HG03571 (cell line): ENCODE measurements at regions not wholly inside any gene's neighbourhood (a gene's known extent, or its start where the extent isn't known, plus 50 kb on each side); places are given as distances from the start of the nearest gene placed in this dataset.

Experiments used
- ATAC-seq: cut with Tn5 transposase; IDR thresholded peaks from one replicate; pipeline ENCODE4 v1.9.1; 2021; ENCODE audit not compliant: unreplicated experiment

- no peak for ATAC-seq
Measured at GRCh38 chr20:20832715-20833114, 120.3 kb upstream of the RALGAPA2 start.

GRCh38 chr20:20831794-20832193 lies 119.3 kb upstream of the RALGAPA2 start:
- no peak for ATAC-seq

DNA sequence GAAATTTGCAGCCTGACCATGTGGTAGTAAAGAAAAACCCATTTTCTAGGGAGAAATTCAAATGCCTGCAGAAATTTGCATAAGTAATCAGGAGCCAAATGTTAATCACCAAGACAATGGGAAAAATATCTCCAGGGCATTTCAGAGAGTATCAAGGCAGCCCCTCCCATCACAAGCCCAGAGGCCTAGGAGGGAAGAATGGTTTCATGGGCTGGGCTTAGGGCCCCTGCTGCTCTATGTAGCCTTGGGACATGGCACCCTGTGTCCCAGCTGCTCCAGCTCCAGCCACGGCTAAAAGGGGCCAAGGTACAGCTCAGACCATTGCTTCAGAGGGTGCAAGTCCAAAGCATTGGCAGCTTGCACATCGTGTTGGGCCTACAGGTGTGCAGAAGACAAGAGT lies 117.2 kb upstream of the RALGAPA2 start:
- no peak for ATAC-seq

GRCh38 chr20:20827992-20828597 lies 115.7 kb upstream of the RALGAPA2 start:
- ATAC-seq, result no peak

GRCh38 chr20:20824924-20825584 lies 112.6 kb upstream of the RALGAPA2 start:
- ATAC-seq, result no peak

DNA sequence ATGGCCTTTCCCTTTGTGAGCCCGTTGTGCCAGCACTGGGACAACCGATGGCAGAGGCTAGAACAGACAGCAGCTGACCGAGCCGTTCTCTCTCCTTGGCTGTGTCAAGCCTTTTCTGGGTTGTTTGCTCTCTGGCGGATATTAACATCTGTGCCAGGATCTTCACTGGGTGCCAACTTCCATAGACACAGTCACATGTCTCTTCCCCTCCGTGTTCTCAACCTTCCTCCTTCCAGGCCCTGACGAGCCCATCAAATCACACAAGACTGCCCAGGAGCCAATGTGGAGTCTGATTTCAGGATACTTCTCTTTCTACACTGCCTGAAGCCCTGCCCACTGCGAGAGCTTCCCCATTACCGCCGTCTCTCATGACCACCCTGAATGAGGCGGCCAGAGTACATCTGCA lies 111.0 kb upstream of the RALGAPA2 start:
- ATAC-seq, result no peak

GRCh38 chr20:20821484-20822260 lies 109.2 kb upstream of the RALGAPA2 start:
- no peak for ATAC-seq

DNA sequence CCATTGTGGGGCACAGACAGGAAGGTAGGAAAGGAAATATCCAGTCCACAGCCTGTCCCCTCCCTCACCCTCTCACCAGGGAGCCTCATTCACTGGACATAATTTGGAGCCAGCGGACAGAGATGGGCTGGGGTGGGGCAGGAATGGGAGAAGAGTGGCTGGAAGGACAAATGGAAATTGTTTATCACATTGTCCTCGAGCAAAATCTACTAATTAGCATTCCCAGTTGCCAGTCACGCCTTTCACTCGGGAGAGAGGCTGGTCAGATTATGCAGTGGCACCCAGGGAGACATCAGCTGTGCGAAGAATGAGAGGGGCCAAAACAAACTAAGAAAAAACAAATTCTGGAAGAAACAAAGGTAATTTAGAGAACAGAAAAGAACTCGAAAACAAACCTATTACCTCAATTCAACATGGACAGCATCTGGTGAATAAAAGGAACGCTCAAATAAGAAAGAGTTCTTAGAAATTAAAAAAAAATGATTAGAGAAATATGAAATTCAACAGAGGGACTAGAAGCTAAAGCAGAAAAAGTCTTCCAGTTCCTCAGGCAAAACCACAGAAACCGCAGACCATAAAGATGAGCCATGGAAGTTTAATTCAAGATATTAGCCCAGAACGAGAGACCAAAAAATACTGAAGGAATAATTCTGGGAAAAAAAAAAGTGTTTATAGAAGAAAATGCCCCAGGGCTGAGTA lies 108.5 kb upstream of the RALGAPA2 start:
- no peak for ATAC-seq

DNA sequence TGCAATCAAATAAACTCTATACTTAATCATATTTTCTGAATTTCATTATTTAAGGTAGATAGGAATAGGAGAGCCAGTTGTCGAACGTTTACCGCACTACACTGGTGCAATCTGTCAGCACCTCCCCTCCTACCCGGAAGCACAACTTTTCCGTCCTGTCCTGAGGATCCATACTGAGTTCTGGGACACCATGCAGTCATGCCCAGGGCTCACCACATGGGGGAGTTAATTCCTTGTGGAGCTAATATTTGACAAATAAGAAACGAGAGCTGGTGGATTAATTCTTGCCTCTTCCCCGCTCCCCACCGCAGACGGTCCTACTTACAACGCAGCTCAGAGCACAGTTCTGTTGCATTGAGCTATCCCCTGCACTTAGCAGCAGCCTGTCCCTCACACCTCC lies 107.7 kb upstream of the RALGAPA2 start:
- ATAC-seq, result no peak

DNA sequence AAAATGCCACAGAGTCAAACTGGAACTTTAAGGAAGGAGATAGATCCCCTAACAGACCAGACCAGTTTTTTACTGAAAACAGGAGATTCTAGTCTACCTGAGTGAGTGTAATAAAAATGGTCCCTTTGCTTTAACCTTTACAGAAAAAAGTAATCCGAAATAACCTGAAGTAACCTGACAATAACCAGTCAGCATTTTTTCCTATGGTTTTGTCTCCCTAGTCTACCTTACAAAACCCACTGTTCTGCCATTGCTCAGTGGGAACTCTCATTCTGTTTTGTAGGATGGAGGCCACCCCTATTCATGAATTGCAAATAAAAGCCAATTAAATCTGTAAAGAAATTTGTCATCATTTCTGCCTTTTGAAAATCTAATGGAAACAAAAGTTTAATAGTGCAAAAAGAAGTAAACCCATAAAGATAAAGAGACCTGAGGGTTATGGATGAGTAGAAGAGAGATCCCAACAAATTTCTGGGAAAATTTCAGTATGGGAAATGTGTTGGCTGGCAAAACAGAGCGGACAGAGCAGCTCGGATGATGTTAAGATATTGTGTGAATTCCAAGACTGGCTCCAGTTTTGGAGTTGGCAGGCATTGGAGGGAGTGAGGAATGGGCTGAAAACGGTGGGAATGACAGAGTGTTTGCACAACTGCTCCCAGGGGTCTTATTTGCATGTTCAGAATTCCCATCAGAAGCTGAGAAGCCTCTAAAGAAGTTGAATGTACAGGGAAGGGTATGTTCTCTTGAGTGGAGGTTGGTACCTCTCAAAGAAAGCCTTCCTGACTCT lies 104.7 kb upstream of the RALGAPA2 start:
- ATAC-seq, result no peak

- ATAC-seq, result no peak
Measured at GRCh38 chr20:20815711-20816455, 103.4 kb upstream of the RALGAPA2 start.

GRCh38 chr20:20814685-20815084 lies 102.2 kb upstream of the RALGAPA2 start:
- ATAC-seq, result no peak

DNA sequence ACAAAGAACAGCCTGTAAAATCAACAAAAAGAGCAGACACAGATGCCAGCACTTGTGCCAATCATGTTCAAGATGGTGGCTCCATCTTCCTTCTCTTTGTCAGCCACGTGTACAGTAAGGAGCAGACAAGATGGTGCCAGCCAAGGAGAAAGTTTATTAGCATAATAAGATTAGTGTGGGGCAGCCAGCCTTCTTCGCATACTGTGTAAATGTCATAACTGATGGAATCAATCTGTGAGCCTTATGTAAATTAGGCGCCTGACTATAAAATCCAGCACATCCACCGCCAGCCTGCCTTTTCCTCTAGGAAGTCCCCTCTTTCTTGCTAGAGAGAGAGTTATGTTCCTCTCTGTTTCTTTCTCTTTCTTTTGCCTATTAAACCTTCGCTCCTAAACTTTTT lies 99.7 kb upstream of the RALGAPA2 start:
- ATAC-seq, result no peak

GRCh38 chr20:20808016-20808415 lies 95.6 kb upstream of the RALGAPA2 start:
- no peak for ATAC-seq

DNA sequence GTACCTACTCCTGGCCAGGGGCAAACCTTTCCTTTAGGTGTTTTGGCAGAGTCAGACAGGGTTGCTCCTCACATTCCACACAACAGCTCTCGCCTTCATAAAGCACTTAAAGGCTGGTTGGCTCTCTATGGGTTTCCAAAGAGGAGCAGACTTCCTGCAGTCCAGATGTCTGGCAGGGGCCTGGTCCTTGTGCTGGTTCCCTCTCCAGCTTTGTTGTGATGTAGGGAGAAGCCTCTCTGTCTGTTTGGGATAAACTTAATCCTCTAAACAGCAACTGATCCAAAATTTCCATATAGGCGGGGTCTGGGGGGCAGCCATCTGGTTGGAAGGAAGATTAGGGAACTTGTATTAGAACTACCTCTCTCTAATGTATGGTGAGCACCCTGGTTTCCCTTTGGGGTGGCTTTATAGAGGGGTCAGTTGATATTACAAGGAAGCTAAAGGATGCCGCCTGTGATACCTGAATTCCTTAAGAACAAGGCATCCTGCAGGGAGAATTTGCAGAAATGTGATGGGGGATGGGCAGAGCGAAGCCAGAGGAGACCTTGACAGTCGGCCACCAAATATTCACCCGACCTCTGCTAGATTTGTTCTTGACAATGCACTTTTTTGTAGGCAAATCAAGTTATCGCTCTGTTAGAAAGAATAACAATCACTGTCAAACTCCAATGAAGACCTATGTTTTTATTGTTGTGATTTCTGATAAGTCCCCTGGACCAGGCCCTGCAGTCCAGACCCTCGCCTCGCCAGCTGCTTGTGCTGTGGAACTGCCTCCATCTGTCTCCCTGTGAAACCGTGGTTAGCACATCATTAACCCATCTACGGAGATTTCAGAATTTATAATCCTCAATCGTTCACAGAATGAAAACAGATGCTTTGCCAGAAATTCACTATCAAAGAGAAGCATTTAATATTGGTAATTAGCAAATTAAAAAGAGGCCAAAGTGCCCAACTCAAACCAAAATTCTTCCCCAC lies 94.0 kb upstream of the RALGAPA2 start:
- no peak for ATAC-seq

GRCh38 chr20:20803011-20803410 lies 90.6 kb upstream of the RALGAPA2 start:
- ATAC-seq, result no peak

GRCh38 chr20:20802328-20802727 lies 89.9 kb upstream of the RALGAPA2 start:
- no peak for ATAC-seq

DNA sequence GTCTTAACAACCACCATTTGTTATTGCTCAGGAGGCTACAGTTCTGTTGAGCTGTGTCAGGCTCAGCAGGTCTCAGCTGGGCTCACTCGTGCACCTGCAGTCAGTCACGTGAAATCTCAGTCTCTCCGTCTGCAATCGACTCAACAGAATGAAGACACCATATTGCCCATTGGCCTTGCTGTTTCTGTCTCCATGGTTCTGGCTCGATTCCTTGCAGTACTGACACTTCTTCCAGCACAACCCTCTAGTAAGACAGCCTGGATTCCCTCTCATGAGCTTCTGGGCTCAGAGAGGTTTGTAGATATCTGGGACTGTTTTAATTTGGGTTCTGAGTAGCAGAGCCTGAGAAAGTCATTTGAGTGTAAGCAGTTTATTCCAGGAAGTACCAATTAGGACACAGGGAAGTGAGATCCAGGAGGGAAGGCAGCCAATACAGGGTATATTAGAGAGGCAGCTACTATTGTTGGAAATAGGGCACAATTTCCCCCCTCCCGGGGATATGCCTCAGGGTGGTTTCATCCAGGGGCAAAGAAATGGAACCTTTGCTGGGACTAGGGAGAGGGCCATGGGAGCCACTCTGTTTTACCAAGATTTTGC lies 87.4 kb upstream of the RALGAPA2 start:
- no peak for ATAC-seq
